GM21447 (cell line): ENCODE measurements at regions not wholly inside any gene's neighbourhood (a gene's known extent, or its start where the extent isn't known, plus 50 kb on each side); places are given as distances from the start of the nearest gene placed in this dataset.
A peak's percentile ranks its signal among the peaks of the same experiment; 100 is the strongest.
"Not testable (repeated sequence)": the region's sequence is repeated elsewhere in the genome, so short reads cannot be mapped to it uniquely, and the experiment has no call there.

Experiments used
- ATAC-seq: cut with Tn5 transposase; IDR thresholded peaks from one replicate; pipeline ENCODE4 v1.9.1; 2021; ENCODE audit not compliant: unreplicated experiment

- no peak for ATAC-seq
Observed at GRCh38 chr12:9379023-9379742, 171.0 kb upstream of the PZP start.

GRCh38 chr12:9378430-9378835 is 170.2 kb upstream of the PZP start:
- no peak for ATAC-seq

DNA sequence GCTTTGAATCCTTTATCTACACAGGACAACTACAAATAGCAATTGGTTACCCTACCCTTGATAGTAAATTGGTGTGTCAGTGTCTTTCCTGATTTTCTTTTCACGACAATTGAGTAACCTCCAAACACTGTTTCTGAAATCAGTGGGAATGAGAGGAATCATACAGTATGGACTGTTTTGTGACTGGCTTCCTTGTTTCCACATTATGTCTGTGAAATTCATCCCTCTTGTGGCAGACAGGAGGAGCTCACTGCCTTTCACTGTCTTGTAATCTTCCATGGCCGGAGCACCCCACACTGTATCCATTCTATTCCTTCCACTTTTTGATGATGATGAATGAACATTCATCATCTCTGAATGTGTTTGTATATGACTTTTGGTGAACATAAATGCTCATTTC is 164.0 kb upstream of the PZP start:
- no peak for ATAC-seq

GRCh38 chr12:9367828-9368227 is 159.6 kb upstream of the PZP start:
- no peak for ATAC-seq

- ATAC-seq, result no peak
Observed at GRCh38 chr12:9367201-9367600, 159.0 kb upstream of the PZP start.

DNA sequence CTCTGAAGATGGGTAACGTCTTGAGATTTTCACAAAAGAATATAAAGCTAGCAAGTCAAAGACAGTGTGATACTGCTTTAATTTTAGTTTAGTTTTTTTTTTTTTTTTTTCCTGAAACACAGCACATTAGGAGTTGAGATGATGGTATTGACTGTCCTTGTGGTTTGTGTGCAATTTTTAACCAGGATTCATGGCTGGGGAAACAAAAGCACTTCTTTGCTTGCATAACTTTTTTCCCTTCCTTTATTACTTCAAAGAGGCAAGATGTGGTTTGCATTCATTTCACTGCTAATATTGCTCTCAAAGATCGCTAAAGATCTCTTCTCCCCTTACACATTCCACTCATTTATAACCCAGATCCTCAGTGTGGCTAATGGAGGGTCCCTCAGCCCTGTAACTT is 157.1 kb upstream of the PZP start:
- no peak for ATAC-seq

DNA sequence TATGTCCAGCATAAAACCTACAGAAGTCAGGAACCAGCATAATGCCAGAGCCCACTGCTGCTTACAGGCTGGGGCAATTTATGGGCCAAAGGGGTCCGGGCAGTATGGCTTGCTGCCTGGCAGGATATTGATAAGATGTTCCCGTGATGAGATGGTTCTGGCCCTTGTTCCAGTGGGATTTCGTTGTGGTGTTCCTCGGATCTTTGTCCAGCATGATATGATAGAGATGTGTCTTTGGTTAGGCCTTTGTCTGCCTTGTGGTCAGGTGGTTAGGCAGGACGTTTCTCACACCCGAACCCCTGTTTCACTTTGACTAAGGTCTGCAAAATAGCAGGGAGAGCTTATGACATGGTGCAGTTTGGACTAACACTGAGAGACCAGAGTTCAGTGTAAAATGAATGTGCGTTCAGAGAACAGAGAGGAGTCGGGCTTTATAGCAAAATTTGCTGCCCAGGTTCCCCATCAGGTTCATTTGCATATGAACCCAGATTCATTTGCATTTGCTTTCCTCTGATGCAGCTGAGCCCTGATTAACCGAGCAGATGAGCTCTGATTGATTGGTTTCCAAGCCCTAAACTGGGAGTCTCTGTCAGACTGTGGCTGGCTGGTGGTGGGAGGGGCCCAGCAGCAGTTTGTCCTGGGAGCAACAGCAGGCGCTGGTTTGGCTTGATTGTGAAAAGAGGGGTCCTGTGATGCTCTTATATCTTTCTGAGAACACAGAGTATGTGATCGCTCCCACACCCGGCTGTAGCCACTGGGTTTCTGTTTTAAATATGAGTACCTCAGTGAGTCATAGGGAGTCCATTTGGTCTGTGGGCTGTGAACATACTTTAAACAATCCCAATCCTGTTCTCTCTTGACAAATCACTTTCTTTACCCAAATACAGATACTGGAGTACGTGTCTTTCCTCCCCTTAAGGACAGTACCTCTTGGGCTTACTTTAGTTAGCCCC is 156.3 kb upstream of the PZP start:
- peak; percentile 84 for ATAC-seq

GRCh38 chr12:9363145-9363544 is 154.9 kb upstream of the PZP start:
- no peak for ATAC-seq

DNA sequence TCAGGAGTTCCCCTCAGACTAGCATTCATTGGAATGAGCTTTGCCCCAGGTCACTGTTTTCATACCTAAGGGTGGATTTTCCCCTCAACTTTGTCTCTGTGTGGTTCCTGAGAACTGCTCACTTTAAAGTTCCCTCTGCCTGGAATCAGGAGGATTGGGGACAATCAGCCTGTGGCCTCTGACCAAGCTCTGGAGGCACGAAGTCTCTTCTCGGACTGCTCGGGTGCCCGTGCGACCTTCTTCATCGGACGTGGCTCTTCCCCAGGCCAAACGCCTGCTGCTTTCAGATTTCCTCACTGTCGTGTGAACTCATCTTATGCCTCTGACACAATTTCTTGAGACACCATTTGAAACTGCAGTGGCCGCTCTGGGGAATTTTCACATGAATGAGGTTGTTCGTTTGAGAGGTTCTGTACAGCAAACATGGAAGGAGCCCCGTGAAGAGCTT is 153.7 kb upstream of the PZP start:
- no peak for ATAC-seq

GRCh38 chr12:9354009-9354754 is 146.0 kb upstream of the PZP start:
- not testable (repeated sequence) for ATAC-seq

- ATAC-seq, result no peak
Observed at GRCh38 chr12:9351136-9351535, 142.9 kb upstream of the PZP start.

DNA sequence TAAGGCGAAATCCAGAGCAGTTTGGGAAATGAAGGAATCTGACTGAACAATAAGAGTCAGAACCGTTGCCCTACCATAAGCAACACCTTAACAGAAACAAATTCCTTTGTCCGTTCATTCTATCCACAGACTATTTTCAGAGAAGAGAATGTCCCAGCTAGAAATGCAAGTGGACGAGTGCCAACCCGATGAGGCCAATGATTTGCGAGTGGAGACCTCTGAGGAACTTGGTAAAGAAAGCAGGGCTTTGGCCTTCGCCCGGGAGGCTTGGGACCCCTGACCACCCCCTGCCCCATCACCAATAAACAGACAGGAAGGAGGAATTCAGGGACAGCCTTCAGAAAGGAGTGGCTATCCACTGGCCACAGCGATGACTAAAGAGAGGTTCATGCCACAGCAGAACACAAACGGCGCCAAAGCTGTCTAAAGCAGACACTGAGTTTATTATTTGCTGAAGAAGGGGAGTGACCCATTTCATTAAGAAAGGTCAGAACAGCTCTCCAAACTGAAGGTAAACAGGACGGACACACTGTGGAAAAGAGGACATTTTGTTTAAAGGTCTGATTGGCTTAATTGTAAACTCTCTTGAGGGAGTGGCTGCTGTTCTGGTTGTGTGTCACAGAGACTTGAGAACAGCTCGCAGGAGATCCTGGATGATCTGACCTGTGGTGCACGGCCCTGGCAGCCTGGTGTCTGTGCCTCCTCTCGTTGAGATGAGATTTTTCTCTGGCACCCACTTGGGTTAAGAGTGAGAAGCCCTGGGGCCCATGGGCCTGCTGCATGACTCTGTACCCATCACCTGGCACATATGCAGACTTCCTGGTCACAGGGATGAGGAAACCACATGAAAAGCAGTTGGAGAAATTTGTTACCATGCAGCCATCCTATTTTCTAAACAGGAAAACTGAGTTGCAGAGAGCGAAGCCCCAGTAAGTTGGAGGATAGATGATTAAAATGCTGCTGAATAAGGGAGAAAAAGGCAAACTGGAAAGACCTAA is 142.0 kb upstream of the PZP start:
- ATAC-seq, result no peak

GRCh38 chr12:9348906-9349518 is 140.8 kb upstream of the PZP start:
- no peak for ATAC-seq

DNA sequence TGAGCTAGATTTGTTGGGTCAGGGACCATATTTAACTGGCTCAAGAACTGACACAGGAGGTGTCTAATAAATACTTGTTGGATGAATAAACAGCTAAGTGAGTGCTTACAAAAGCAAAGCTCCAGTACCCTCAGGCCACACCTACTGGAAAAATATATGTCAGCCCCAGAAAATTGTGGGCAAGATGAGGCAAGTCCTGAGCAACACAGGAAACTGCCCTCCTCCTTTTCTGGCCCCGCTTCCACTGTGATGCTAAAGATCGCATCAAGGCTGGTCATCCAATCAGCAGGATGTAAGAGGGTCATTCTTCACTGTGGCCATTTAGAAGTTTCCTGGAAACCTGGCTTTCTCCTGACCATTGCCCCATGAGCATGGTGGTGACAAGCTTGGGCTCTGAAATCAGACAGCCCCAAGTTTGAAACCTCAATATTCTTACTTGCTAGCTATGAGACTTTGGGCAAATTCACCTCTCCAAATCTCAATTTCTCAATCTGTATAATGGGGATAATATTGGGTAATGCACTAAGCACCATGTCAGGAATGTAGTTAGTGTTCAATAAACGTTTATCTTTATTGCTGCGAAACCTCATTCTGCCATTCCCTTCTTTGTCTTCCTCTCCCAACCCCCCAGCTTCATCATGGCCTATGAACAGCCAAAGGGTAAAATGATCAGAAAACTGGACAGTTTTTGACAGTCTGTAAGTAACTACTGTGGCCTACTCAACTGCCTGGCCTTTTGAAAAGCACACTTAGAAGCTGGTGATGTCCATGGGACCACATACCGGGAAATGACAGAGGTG is 139.3 kb upstream of the PZP start:
- ATAC-seq, result no peak

- no peak for ATAC-seq
Observed at GRCh38 chr12:9346866-9347327, 138.7 kb upstream of the PZP start.

- ATAC-seq, result no peak
Observed at GRCh38 chr12:9345171-9345570, 137.0 kb upstream of the PZP start.

DNA sequence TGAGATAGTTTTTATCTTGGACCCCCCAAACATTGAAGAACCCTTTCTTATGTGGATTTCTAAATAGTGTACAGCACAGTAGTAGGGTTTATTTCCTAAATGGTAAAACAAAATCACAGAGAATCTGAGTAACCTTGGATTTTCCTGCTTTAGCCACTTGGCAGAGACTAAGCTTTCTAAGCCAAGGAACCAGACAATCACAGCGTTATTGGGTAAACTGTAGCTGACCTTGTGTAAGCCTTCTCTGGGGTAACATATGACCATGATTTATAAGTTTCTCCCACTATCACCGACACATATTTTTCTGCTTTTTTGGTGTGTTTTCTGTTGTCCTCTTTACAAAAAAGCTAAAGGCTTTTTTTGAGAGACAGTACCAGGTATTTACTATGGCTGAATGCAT is 136.3 kb upstream of the PZP start:
- ATAC-seq, result no peak

DNA sequence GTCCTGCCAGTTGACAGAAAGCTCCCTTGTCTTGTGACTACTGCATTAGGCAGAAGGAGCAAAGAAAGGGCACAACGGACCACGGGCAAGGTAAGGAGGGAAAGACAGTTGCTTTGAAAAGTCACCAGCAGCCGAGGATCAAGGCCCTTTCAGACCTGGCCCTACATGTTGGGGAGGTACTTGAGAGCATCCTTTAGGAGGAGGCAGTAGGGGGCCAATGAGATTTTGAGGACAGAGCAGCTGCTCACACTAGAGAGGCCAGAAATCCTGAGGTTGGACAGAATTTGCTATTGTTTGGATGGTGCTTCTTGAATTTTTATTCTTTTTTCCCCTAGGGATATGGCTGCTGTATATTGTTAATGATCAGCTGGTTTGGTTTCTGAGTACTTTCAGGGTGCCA is 135.5 kb upstream of the PZP start:
- no peak for ATAC-seq
